Glutamatergic neuron (in vitro differentiated cells): ENCODE measurements at regions not wholly inside any gene's neighbourhood (a gene's known extent, or its start where the extent isn't known, plus 50 kb on each side); places are given as distances from the start of the nearest gene placed in this dataset.

ENCODE experiments used
- DNase-seq: peaks from one replicate; pipeline ENCODE4 v3.0.0; 2022
- H3K27ac Mint-ChIP-seq: one replicate; pipeline ENCODE4 v1.8.0; 2020; ENCODE audit warnings: mild to moderate bottlenecking, mixed read lengths, inconsistent platforms; ENCODE audit not compliant: unreplicated experiment
- H3K27me3 Mint-ChIP-seq: one replicate; pipeline ENCODE4 v1.8.0; 2020; ENCODE audit warnings: mild to moderate bottlenecking, moderate library complexity, mixed read lengths, inconsistent platforms; ENCODE audit not compliant: unreplicated experiment
- H3K36me3 Mint-ChIP-seq: one replicate; pipeline ENCODE4 v1.8.0; 2020; ENCODE audit warnings: mild to moderate bottlenecking, mixed read lengths, inconsistent platforms; ENCODE audit not compliant: unreplicated experiment
- H3K4me1 Mint-ChIP-seq: one replicate; pipeline ENCODE4 v1.8.0; 2020; ENCODE audit warnings: mild to moderate bottlenecking, low read depth, mixed read lengths, inconsistent platforms; ENCODE audit not compliant: unreplicated experiment
- H3K4me3 Mint-ChIP-seq: one replicate; pipeline ENCODE4 v1.8.0; 2020; ENCODE audit warnings: mild to moderate bottlenecking, mixed read lengths, inconsistent platforms; ENCODE audit not compliant: unreplicated experiment
- H3K9me3 Mint-ChIP-seq: one replicate; pipeline ENCODE4 v1.8.0; 2020; ENCODE audit warnings: mild to moderate bottlenecking, moderate library complexity, mixed read lengths, inconsistent platforms; ENCODE audit not compliant: unreplicated experiment
- TF ChIP-seq, protein P1 (sequence below): fragments of 200-600 bp; sonication (generic); IDR thresholded peaks from one replicate; pipeline ENCODE4 v1.5.0; 2021; ENCODE audit not compliant: partially characterized antibody, unreplicated experiment

DNA sequence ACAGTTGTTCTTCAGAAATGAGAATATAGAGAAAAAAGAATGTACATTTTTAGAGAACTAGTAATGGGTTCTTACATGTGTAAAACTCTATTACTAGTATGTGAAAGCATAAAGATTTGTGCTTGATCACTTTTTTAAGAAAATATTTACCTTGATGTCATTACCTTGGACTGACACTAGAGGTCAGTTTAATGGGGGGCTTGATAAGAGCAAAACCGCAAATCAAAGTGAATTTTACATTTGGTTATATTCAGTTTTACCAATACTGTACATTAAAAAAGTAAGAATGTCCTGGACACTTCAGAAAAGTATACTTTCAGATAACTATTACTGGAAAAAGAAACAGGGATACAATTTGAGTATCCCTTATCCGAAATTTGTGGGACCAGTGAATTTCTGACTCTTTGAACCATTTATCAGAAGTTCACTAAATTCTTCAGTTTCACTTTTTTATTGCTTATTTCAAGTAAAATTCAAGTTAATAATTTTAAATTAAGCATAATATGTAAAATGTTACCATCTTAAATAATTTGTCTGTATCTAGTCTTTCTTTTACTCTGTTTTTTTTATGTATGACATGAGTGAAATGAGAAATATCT, 1149.5 kb downstream of the DSC3 start:
- DNase-seq = no peak
- no peaks in the 10 kb centered on the region for H3K9me3 Mint-ChIP-seq
- no peak overlapping the region for H3K27ac Mint-ChIP-seq
- TF ChIP-seq, protein P1, sequence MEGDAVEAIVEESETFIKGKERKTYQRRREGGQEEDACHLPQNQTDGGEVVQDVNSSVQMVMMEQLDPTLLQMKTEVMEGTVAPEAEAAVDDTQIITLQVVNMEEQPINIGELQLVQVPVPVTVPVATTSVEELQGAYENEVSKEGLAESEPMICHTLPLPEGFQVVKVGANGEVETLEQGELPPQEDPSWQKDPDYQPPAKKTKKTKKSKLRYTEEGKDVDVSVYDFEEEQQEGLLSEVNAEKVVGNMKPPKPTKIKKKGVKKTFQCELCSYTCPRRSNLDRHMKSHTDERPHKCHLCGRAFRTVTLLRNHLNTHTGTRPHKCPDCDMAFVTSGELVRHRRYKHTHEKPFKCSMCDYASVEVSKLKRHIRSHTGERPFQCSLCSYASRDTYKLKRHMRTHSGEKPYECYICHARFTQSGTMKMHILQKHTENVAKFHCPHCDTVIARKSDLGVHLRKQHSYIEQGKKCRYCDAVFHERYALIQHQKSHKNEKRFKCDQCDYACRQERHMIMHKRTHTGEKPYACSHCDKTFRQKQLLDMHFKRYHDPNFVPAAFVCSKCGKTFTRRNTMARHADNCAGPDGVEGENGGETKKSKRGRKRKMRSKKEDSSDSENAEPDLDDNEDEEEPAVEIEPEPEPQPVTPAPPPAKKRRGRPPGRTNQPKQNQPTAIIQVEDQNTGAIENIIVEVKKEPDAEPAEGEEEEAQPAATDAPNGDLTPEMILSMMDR = peak; percentile 81
- no peak overlapping the region for H3K4me3 Mint-ChIP-seq
- H3K4me1 Mint-ChIP-seq = no peaks in the 10 kb centered on the region
- peaks cover 4% of the 10 kb centered on the region for H3K36me3 Mint-ChIP-seq
- H3K27me3 Mint-ChIP-seq = no peaks in the 10 kb centered on the region

DNA sequence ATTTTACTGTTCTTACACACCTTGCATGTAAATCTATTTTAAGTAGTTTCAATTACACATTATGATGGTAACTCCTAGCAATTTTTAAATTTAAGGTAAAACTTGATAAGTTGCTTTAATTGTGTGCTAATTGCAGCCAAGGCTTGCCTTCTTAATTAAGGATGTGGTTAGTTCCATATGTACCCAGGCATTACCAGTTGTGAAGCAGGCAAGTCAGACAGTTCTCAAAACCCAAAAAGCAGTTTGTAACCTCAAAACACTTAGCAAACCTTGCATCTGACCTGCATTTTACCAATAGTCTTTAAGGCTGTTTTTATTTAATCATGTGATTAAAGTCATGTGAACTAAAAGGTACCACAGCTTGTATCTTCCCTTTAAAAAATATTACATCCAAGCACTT, 1159.4 kb downstream of the DSC3 start:
- H3K9me3 Mint-ChIP-seq = no peaks in the 10 kb centered on the region
- H3K4me3 Mint-ChIP-seq = no peak overlapping the region
- TF ChIP-seq, protein P1 = no peak
- no peaks in the 10 kb centered on the region for H3K4me1 Mint-ChIP-seq
- no peaks in the 10 kb centered on the region for H3K27me3 Mint-ChIP-seq
- DNase-seq = no peak
- H3K36me3 Mint-ChIP-seq = no peaks in the 10 kb centered on the region
- no peak overlapping the region for H3K27ac Mint-ChIP-seq

DNA sequence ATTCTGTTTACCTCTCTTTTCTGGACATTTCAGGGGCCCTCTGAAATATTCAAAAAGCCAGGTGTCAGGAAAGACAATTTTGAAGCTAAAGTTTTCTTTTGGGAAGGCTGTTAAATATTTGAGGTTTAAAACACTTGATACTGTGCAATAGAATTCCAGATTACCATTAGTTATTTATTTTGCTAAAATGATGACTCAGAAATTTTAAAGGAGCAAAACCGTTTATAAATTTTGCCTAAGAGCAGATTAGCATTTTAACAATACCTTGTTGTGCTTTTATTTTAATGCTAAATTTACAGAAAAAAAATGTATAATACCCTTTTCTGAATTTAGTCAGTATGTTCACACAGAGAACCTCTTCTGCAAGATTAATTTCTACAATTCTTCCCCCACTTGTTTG, 1159.9 kb downstream of the DSC3 start:
- no peaks in the 10 kb centered on the region for H3K9me3 Mint-ChIP-seq
- DNase-seq = no peak
- no peak overlapping the region for H3K27ac Mint-ChIP-seq
- H3K4me1 Mint-ChIP-seq = no peaks in the 10 kb centered on the region
- no peak overlapping the region for H3K4me3 Mint-ChIP-seq
- H3K36me3 Mint-ChIP-seq = peaks cover under 1% of the 10 kb centered on the region
- TF ChIP-seq, protein P1 = no peak
- no peaks in the 10 kb centered on the region for H3K27me3 Mint-ChIP-seq

DNA sequence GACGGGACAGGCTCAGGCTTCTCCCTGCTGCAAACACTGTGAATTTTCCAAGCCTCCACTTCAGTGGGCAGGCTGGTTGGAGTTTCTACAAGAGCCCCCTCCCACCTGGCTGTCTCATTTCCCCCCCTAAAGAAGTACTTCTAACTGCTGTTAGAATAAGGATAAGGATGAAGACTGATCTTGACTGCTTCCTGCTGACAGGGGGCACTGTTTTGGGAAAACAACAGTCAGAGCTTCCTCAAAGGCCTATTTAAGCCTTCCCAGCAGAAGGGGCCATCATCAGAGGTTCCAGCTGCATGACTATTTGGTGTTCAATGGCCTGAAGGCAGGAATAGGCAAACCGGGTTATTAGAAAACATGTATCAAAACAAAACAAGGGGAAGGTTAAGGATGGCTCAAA, 1162.8 kb downstream of the DSC3 start:
- TF ChIP-seq, protein P1 = no peak
- peaks cover 1% of the 10 kb centered on the region for H3K9me3 Mint-ChIP-seq
- peaks cover 8% of the 10 kb centered on the region for H3K36me3 Mint-ChIP-seq
- no peaks in the 10 kb centered on the region for H3K27me3 Mint-ChIP-seq
- no peak overlapping the region for H3K4me3 Mint-ChIP-seq
- H3K27ac Mint-ChIP-seq = no peak overlapping the region
- no peak for DNase-seq
- H3K4me1 Mint-ChIP-seq = no peaks in the 10 kb centered on the region

DNA sequence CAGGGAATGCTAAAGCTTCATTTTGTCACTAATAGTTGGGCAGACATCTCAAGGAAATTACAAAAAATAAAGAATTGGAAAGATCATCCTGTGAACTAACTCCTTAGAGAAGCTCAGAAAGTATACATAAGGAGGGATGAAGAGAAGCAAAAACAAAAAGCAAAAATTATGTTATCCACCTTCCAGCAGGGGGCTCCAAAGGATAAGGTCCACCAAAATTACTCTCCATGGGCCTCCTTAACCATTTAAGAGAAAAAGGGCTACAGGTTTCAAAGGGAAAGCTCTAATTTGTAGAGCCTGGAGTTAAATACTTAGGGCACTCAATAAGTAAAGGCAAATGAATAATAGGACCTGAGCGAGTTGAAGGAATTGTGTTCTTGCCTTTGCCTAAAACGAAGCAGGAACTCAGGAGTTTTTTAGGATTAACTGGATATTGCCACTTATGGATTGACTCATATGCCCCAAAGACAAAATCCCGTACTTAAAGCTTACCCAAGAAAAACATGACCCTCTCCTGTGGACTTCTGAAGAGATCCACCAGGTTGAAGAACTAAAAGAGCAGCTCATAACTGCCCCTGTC, 1167.9 kb downstream of the DSC3 start:
- Mint-ChIP-seq H3K27me3 (no peaks in the 10 kb centered on the region), H3K36me3 (peaks cover 8% of the 10 kb centered on the region), H3K27ac (no peak overlapping the region), H3K4me3 (no peak overlapping the region), H3K4me1 (no peaks in the 10 kb centered on the region), H3K9me3 (peaks cover 1% of the 10 kb centered on the region)
- no peak for DNase-seq
- TF ChIP-seq, protein P1 = peak; percentile 81
